Pancreas (tissue), 10 donors: ENCODE measurements at regions not wholly inside any gene's neighbourhood (a gene's known extent, or its start where the extent isn't known, plus 50 kb on each side); places are given as distances from the start of the nearest gene placed in this dataset.
"Not testable (repeated sequence)": the region's sequence is repeated elsewhere in the genome, so short reads cannot be mapped to it uniquely, and the experiment has no call there.

Experiments
- ATAC-seq, 4 donors: fragments of 200-7000 bp; cut with Tn5 transposase; one replicate each; pipeline versions ENCODE4 v1.8.0 to v1.9.1; 2020; ENCODE audit warnings: mild to moderate bottlenecking in 4 of 4, moderate library complexity in 4 of 4
- DNase-seq, 6 donors: peaks; one replicate each; pipeline ENCODE4 v3.0.0-alpha.2; 2020
- FAIRE-seq: peaks from 2 replicates; lab custom pipeline; 2012; peaks lifted over from hg19 to GRCh38; lab: Jason Lieb, UNC
- H3K27ac ChIP-seq, 4 donors: fragments of 200-600 bp; sonication (generic); 1 replicate in 3 of 4; 2 replicates in 1 of 4; pipeline versions ENCODE4 v1.5.0 to v1.8.0; 2020
- H3K27me3 ChIP-seq, 4 donors: fragments of 200-600 bp; one replicate each; pipeline ENCODE4 v1.8.0; 2021
- H3K36me3 ChIP-seq, 3 donors: fragments of 200-600 bp; sonication (generic) in 1 of 3; one replicate each; pipeline versions ENCODE4 v1.5.0 to v1.8.0; 2020 to 2021
- H3K4me1 ChIP-seq, 3 donors: fragments of 200-600 bp; one replicate each; pipeline ENCODE4 v1.8.0; 2021
- H3K4me3 ChIP-seq, 4 donors: fragments of 200-600 bp; sonication (generic) in 2 of 4; one replicate each; pipeline versions ENCODE4 v1.5.0 to v1.8.0; 2020 to 2021
- H3K9me3 ChIP-seq, 4 donors: fragments of 200-600 bp; one replicate each; pipeline ENCODE4 v1.8.0; 2021
- whole genome bisulfite sequencing, 2 donors: extraction: QIAGEN DNeasy Blood & Tissue Kit; methylation state at CpG; one replicate each; pipeline ENCODE4 v1.1.7; 2013; 5-methylcytosine and 5-hydroxymethylcytosine counted together
- intact Hi-C, 3 donors: fragments of 100-400 bp; cut with DNase I; formaldehyde crosslinking; loops; one replicate each; pipeline versions ENCODE4 v1.11.1 to v1.14.2; 2022
- TF ChIP-seq, protein P1 (sequence below), 4 donors: fragments of 200-600 bp; sonication (generic) in 3 of 4; IDR thresholded peaks; one replicate each; pipeline versions ENCODE4 v1.5.0 to v1.8.0; 2021; ENCODE audit warnings: antibody characterized with exemption in 4 of 4
- donor health status: healthy with polysubstance abuse.
- donor health status: DM: no; HTN: no; CAD: no; lungs with moderate emphysema.
- donor health status: DM: no; HTN: no; CAD: no.
- donor health status: control.
- donor health status: control.
- donor health status: Bipolar disorder and iron deficiency.
- donor health status: DM: yes; HTN: yes; CAD: no.
- donor health status: DM: no; HTN: no; CAD: no.
- donor health status: DM: no; HTN: no; CAD: no.
- donor health status: DM: yes; HTN: yes; CAD: no.

DNA sequence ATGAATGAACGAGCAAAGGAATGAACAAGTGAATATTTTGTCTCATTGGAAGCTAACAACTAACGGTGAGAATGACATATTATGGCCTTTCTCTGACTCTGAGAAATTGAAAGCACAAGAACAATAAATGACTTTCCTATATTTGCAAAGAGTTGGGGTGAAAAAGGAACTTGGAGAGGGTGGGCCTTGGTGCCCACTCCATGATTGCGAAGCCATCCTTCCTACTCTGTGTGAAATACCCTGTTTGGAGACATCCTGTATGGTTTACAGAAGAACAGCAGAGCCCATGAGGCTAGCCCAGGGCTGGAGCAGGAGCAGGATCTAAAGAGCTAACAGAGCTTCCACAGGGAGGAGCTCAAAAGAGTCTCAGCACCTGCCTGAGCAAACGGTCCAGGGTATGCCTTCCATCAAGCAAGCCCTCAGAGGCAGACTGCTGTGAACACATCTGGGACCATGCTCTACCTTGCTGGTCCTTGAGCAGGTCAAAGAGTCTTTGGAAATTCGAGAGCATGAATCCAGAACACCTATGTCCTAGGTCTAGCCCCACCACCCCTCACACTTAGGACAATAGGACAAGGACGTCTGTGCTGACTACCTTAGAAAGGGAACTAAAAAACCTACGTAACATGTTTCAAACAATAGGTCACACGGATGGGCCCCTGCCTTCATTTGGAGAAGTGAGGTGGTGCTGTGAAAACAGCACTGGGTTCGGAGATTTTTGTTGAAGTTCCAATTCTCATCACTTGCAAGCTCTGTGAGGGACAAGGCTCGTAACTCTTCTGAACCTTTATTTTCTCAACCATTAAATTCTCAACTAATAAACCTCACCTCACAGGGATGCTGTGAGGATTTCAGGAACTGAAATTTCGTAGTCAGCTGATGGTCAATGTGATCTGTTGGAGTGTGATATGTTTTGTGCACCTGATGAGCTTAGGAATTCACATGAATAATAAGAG lies 377.4 kb downstream of the RRAGC start:
- H3K9me3 ChIP-seq: no peaks in the 10 kb centered on the region
- no peaks in the 10 kb centered on the region for H3K4me1 ChIP-seq
- H3K4me3 ChIP-seq: no peak overlapping the region
- FAIRE-seq (no peak), DNase-seq (no peak), ATAC-seq (no peak)
- H3K27me3 ChIP-seq: no peaks in the 10 kb centered on the region
- TF ChIP-seq, protein P1, sequence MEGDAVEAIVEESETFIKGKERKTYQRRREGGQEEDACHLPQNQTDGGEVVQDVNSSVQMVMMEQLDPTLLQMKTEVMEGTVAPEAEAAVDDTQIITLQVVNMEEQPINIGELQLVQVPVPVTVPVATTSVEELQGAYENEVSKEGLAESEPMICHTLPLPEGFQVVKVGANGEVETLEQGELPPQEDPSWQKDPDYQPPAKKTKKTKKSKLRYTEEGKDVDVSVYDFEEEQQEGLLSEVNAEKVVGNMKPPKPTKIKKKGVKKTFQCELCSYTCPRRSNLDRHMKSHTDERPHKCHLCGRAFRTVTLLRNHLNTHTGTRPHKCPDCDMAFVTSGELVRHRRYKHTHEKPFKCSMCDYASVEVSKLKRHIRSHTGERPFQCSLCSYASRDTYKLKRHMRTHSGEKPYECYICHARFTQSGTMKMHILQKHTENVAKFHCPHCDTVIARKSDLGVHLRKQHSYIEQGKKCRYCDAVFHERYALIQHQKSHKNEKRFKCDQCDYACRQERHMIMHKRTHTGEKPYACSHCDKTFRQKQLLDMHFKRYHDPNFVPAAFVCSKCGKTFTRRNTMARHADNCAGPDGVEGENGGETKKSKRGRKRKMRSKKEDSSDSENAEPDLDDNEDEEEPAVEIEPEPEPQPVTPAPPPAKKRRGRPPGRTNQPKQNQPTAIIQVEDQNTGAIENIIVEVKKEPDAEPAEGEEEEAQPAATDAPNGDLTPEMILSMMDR (IDR thresholded peaks at IDR 0.05): no peak
- intact Hi-C loops: no loop called here
- no peak overlapping the region for H3K27ac ChIP-seq
- 54 to 57% methylated on average over 11 of the region's 11 CpGs for WGBS, 2 donors
- H3K36me3 ChIP-seq: no peaks in the 10 kb centered on the region

DNA sequence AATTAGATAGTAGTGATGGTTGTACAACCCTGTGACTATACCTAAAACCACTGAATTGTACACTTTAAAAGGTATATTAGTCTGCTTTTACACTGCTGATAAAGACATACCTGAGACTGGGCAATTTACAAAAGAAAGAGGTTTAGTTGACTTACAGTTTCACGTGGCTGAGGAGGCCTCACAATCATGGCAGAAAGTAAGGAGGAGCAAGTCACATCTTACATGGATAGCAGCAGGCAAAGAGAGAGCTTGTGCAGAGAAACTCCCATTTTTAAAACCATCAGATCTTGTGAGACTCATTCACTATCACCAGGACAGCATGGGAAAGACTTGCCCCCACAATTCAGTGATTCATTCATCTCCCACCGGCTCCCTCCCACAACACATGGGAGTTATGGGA lies 379.9 kb downstream of the RRAGC start:
- H3K27me3 ChIP-seq, H3K27ac ChIP-seq, H3K36me3 ChIP-seq, H3K4me3 ChIP-seq, FAIRE-seq, ATAC-seq, H3K9me3 ChIP-seq, DNase-seq, intact Hi-C loops, H3K4me1 ChIP-seq: not testable (repeated sequence)
- WGBS, 2 donors: 71 to 80% methylated on average over 2 of the region's 2 CpGs

DNA sequence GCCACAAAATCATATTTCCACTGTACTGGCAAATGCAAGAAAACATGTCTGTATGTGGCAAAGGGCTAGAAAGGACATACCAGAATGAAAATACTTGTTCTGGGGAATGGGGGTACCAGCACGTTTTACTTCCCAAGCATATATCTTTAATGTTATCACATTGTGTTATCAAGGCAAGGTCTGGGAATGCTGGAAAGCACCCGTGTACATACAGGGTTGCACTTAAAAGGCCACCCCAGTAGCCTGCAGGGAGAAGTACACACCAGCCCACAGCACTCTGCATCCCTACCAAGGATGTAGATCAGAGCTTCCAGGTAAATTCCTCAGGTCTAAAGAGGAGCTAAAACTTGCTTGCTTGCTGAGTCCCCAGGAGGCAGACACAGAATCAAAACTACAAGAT lies 381.8 kb downstream of the RRAGC start:
- no peak for ATAC-seq
- no peak for FAIRE-seq
- TF ChIP-seq, protein P1 (IDR thresholded peaks at IDR 0.05): no peak

DNA sequence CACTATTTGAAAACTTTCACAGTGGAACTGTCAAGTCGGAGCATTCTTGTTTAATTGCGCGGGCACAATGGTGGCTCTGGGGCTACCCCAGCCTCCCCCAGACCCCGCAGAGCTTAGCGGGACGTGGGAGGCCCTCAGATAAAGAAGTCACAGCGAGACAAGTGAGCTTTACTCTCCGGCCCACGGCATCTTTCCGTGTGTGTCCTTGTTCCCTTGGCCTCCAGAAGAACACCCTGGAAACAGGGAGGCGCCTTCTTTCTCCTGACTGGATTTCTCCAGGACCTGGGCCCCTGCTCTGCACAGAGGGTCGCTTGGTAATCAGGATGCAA lies 382.8 kb downstream of the RRAGC start:
- TF ChIP-seq, protein P1 (IDR thresholded peaks at IDR 0.05): no peak

More for the DNA sequence above, 381.8 kb downstream of the RRAGC start:
- Histone ChIP-seq H3K27ac (no peak overlapping the region), H3K27me3 (no peaks in the 10 kb centered on the region), H3K4me3 (no peak overlapping the region), H3K36me3 (no peaks in the 10 kb centered on the region), H3K4me1 (no peaks in the 10 kb centered on the region), H3K9me3 (no peaks in the 10 kb centered on the region)
- no peak for DNase-seq
- intact Hi-C loops: no loop called here
- 34 to 41% methylated on average over 2 of the region's 2 CpGs for WGBS, 2 donors

DNA sequence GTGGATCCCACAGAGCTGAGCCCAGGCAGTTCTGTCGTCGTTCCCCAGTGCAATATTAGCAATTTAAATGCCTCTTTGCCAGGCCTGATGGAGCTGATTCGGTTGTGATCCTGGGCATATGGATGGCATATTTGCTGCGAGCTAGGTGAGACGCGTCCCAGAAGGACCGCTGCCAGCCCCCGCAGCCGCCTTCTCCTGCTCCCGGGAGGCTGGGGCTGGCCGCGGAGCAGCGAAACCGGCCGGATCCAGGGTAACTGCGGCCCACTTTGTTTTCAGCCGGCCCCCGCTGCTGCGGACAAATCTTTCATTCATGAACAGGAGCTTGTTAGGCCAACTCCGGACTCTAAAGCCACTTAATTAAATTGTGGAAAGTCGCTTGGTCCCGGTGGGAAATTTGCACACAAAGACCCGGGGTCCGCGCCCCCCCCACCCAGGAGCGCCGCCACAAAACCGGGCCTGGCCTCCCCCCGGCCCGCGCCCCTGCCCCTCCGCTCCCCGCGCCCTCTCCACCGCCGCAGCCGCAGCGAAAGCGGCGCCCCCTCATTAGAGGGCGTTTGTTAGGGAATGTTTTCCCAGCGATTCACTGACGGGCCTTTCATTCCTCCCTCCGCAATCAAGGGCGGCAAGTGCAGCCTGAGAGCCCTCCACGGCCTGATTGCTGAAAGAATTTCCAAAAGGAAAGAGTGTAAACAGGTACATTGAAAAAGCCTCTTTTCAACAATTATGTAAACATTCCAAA lies 383.3 kb downstream of the RRAGC start:
- intact Hi-C loops: no loop called here
- Histone ChIP-seq H3K4me3 (peak overlapping the region in 2 of 4 donors; percentile 20 to 27), H3K9me3 (no peaks in the 10 kb centered on the region), H3K27me3 (no peaks in the 10 kb centered on the region), H3K27ac (no peak overlapping the region), H3K36me3 (no peaks in the 10 kb centered on the region), H3K4me1 (no peaks in the 10 kb centered on the region)
- ATAC-seq (peak in 3 of 4 donors; percentile 29 to 51 (median 46)), DNase-seq (peak in 1 of 6 donors; percentile 44), FAIRE-seq (no peak)
- 3 to 7% methylated on average over 46 of the region's 46 CpGs for WGBS, 2 donors
- TF ChIP-seq, protein P1 (IDR thresholded peaks at IDR 0.05): no peak

More for the DNA sequence above, 382.8 kb downstream of the RRAGC start:
- Histone ChIP-seq H3K4me3 (peak overlapping the region in 1 of 4 donors; percentile 27), H3K36me3 (no peaks in the 10 kb centered on the region), H3K9me3 (no peaks in the 10 kb centered on the region), H3K27me3 (no peaks in the 10 kb centered on the region), H3K27ac (no peak overlapping the region), H3K4me1 (no peaks in the 10 kb centered on the region)
- 47 to 48% methylated on average over 12 of the region's 12 CpGs for WGBS, 2 donors
- intact Hi-C loops: no loop called here
- FAIRE-seq (no peak), DNase-seq (no peak), ATAC-seq (no peak)
